GM04504 (cell line): ENCODE measurements at regions not wholly inside any gene's neighbourhood (a gene's known extent, or its start where the extent isn't known, plus 50 kb on each side); places are given as distances from the start of the nearest gene placed in this dataset.

Source experiments
- DNase-seq: peaks from one replicate; pipeline ENCODE4 v3.0.0-alpha.2; 2012; ENCODE audit warnings: low read depth

- DNase-seq, result no peak
Observed at GRCh38 chr19:31981545-31981944, 363.9 kb upstream of the ZNF507 start.

GRCh38 chr19:31983647-31984046 lies 361.8 kb upstream of the ZNF507 start:
- DNase-seq, result no peak

GRCh38 chr19:31985001-31985605 lies 360.3 kb upstream of the ZNF507 start:
- no peak for DNase-seq

- DNase-seq, result no peak
Observed at GRCh38 chr19:31986951-31987350, 358.5 kb upstream of the ZNF507 start.

- no peak for DNase-seq
Observed at GRCh38 chr19:31988256-31988655, 357.2 kb upstream of the ZNF507 start.

- DNase-seq, result no peak
Observed at GRCh38 chr19:31991984-31992655, 353.3 kb upstream of the ZNF507 start.

GRCh38 chr19:31992750-31993149 lies 352.7 kb upstream of the ZNF507 start:
- no peak for DNase-seq

- DNase-seq, result no peak
Observed at GRCh38 chr19:31995546-31995945, 349.9 kb upstream of the ZNF507 start.

GRCh38 chr19:32010071-32010470 lies 335.3 kb upstream of the ZNF507 start:
- DNase-seq, result no peak

GRCh38 chr19:32012206-32012605 lies 333.2 kb upstream of the ZNF507 start:
- DNase-seq, result no peak

- no peak for DNase-seq
Observed at GRCh38 chr19:32012886-32013631, 332.4 kb upstream of the ZNF507 start.

- DNase-seq, result no peak
Observed at GRCh38 chr19:32017176-32017953, 328.0 kb upstream of the ZNF507 start.

- no peak for DNase-seq
Observed at GRCh38 chr19:32018014-32018413, 327.4 kb upstream of the ZNF507 start.

GRCh38 chr19:32020538-32020937 lies 324.9 kb upstream of the ZNF507 start:
- no peak for DNase-seq

GRCh38 chr19:32022044-32022640 lies 323.3 kb upstream of the ZNF507 start:
- DNase-seq, result no peak

- no peak for DNase-seq
Observed at GRCh38 chr19:32022731-32023563, 322.5 kb upstream of the ZNF507 start.

GRCh38 chr19:32023564-32023832 lies 321.9 kb upstream of the ZNF507 start:
- DNase-seq, result no peak

- DNase-seq, result no peak
Observed at GRCh38 chr19:32029235-32029634, 316.2 kb upstream of the ZNF507 start.

- no peak for DNase-seq
Observed at GRCh38 chr19:32032561-32032960, 312.8 kb upstream of the ZNF507 start.

- no peak for DNase-seq
Observed at GRCh38 chr19:32035626-32036025, 309.8 kb upstream of the ZNF507 start.
